GM12864 (cell line): ENCODE measurements at regions not wholly inside any gene's neighbourhood (a gene's known extent, or its start where the extent isn't known, plus 50 kb on each side); places are given as distances from the start of the nearest gene placed in this dataset.
"Not testable (repeated sequence)": the region's sequence is repeated elsewhere in the genome, so short reads cannot be mapped to it uniquely, and the experiment has no call there.

ENCODE experiments used
- DNase-seq: peaks from one replicate; pipeline ENCODE4 v3.0.0-alpha.2; 2011; ENCODE audit warnings: low read depth
- H3K4me3 ChIP-seq: 2 replicates; pipeline ENCODE4 v1.5.1; 2011; ENCODE audit warnings: mild to moderate bottlenecking, low read depth, low read length, control low read depth
- CTCF ChIP-seq: IDR thresholded peaks from 2 replicates; pipeline ENCODE4 v1.5.1; 2011; ENCODE audit warnings: low read depth, mild to moderate bottlenecking, moderate library complexity, low read length, control low read depth, inconsistent platforms; ENCODE audit errors: missing control alignments

GRCh38 chr12:20105943-20106342 is 262.4 kb upstream of the PDE3A start:
- H3K4me3 ChIP-seq, result no peak overlapping the region
- no peak for TF ChIP-seq CTCF
- no peak for DNase-seq

GRCh38 chr12:20109676-20110075 is 258.7 kb upstream of the PDE3A start:
- H3K4me3 ChIP-seq, result no peak overlapping the region
- no peak for DNase-seq
- no peak for TF ChIP-seq CTCF

- DNase-seq, H3K4me3 ChIP-seq: not testable (repeated sequence)
Measured at GRCh38 chr12:20115371-20115770, 253.0 kb upstream of the PDE3A start.

- no peak for DNase-seq
- TF ChIP-seq CTCF, result no peak
- no peak overlapping the region for H3K4me3 ChIP-seq
Measured at GRCh38 chr12:20119596-20120402, 248.5 kb upstream of the PDE3A start.

GRCh38 chr12:20120403-20120725 is 248.0 kb upstream of the PDE3A start:
- H3K4me3 ChIP-seq, result no peak overlapping the region
- DNase-seq, result no peak
- TF ChIP-seq CTCF, result no peak

GRCh38 chr12:20122274-20122673 is 246.1 kb upstream of the PDE3A start:
- H3K4me3 ChIP-seq, result no peak overlapping the region
- TF ChIP-seq CTCF, result no peak
- no peak for DNase-seq

GRCh38 chr12:20123465-20123864 is 244.9 kb upstream of the PDE3A start:
- no peak overlapping the region for H3K4me3 ChIP-seq
- no peak for TF ChIP-seq CTCF
- no peak for DNase-seq
